GM21367 (cell line): ENCODE measurements at regions not wholly inside any gene's neighbourhood (a gene's known extent, or its start where the extent isn't known, plus 50 kb on each side); places are given as distances from the start of the nearest gene placed in this dataset.
"Not testable (repeated sequence)": the region's sequence is repeated elsewhere in the genome, so short reads cannot be mapped to it uniquely, and the experiment has no call there.

Experiments
- ATAC-seq: cut with Tn5 transposase; IDR thresholded peaks from one replicate; pipeline ENCODE4 v1.9.1; 2021; ENCODE audit not compliant: unreplicated experiment

DNA sequence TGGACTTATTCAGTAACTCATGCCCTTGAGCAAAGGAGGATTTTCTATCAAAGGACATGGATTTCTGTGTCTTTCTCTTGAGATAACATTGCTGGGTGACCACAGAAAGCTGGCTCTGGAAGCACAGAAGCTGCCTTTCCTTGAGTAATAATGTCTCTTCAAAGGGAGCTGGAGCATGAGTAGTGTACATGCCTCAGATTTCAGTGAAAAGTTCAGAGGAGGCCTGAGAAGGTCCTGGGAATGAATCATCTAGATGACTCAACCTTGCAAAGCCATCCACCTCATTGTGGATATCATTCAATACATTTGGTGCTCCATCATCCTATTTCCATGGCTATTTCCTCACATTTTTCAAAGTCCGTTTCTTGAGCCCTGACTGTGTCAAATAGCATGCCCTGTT is 77.6 kb upstream of the OR4M2 start:
- not testable (repeated sequence) for ATAC-seq

- peak; percentile 55 for ATAC-seq
These were observed 91.2 kb upstream of the OR4M2 start for GRCh38 chr15:21989117-21989516.

DNA sequence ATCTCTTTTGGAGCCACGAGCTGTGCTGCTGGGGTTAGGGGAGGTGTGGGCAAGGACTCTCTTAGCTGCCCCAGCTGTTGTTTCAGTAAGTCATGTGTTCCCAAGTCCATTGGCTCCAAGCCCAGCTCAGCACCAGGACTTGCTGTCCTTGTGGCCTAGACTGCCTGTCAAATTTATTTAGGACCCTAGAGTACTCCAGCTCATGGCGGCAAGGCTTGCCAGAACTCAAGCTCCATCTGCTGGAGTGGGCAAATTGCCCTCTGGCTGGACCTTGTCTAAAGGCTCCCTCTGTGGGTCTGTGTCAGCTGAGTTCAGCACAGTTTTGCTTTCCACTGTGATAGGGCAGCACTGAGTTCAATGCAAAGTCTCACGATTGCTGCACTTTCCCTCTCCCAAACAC is 96.5 kb upstream of the OR4M2 start:
- not testable (repeated sequence) for ATAC-seq

GRCh38 chr15:21979960-21980359 is 100.4 kb upstream of the OR4M2 start:
- not testable (repeated sequence) for ATAC-seq

DNA sequence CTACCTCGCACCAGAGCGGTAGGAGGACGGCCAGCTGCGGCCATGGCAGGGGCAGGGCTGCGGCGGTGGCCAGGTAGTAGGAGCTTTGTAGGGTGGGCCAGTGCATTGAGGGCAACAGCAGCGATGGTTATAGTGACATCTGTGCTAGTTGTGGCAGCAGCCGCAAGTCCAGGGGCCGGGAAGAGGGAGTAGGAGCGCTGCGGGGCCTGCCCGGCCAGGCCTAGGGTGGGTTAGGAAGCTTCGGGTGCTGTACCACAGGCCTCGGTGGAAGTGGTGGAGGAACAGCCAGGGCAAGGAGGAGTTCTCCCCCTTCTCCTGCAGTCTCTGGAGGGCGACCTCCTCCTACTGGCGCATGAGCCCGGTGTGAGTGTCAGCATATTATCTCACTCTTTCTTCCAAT is 76.2 kb upstream of the POTEB start:
- ATAC-seq: not testable (repeated sequence)

DNA sequence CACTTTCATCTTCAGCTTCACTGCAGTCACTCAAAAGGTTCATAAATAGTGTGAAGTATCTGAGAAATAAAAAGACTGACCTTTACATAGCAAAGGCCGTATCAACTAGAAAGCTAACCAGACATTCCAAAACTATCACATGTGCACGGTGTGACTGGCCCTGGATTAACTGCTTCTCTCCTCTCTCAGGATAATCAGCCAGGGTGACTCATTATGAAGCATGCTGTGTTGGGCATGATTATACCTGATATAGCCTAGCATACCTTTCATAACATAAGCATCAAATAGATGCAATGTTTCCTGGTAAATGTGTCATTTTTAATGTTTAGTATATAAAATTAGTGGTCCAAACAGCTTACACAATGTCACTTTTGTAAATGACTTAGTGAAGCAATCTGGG is 62.8 kb upstream of the POTEB start:
- ATAC-seq: not testable (repeated sequence)
